SIG-M5 treated with dmso at 0.1 percent for 504 hours (cell line): ENCODE measurements at regions not wholly inside any gene's neighbourhood (a gene's known extent, or its start where the extent isn't known, plus 50 kb on each side); places are given as distances from the start of the nearest gene placed in this dataset.

Source experiments
- DNase-seq: peaks from one replicate; lab custom pipeline; 2025; ENCODE audit not compliant: unreplicated experiment; lab: John Stamatoyannopoulos, UW

GRCh38 chr10:30256084-30256483 is 93.0 kb downstream of the MTPAP start:
- DNase-seq, result no peak

GRCh38 chr10:30254926-30255325 is 94.2 kb downstream of the MTPAP start:
- no peak for DNase-seq

GRCh38 chr10:30248728-30249127 is 100.3 kb downstream of the MTPAP start:
- DNase-seq, result no peak

GRCh38 chr10:30247704-30248103 is 101.4 kb downstream of the MTPAP start:
- peak; percentile 24 for DNase-seq

- no peak for DNase-seq
Observed at GRCh38 chr10:30241422-30242110, 107.5 kb downstream of the MTPAP start.

- no peak for DNase-seq
Observed at GRCh38 chr10:30238836-30239235, 110.2 kb downstream of the MTPAP start.

- DNase-seq, result no peak
Observed at GRCh38 chr10:30233186-30233959, 115.7 kb downstream of the MTPAP start.

- no peak for DNase-seq
Observed at GRCh38 chr10:30231709-30232108, 117.4 kb downstream of the MTPAP start.

GRCh38 chr10:30231071-30231652 is 117.9 kb downstream of the MTPAP start:
- peak; percentile 31 for DNase-seq

- no peak for DNase-seq
Observed at GRCh38 chr10:30229536-30229935, 119.5 kb downstream of the MTPAP start.

- DNase-seq, result no peak
Observed at GRCh38 chr10:30228417-30229036, 120.6 kb downstream of the MTPAP start.

GRCh38 chr10:30227481-30227880 is 121.6 kb downstream of the MTPAP start:
- no peak for DNase-seq

- peak; percentile 81 for DNase-seq
Observed at GRCh38 chr10:30219971-30220751, 128.9 kb downstream of the MTPAP start.

GRCh38 chr10:30216821-30217220 is 132.3 kb downstream of the MTPAP start:
- DNase-seq, result no peak

- DNase-seq, result no peak
Observed at GRCh38 chr10:30215623-30216022, 133.5 kb downstream of the MTPAP start.

GRCh38 chr10:30215141-30215540 is 133.9 kb downstream of the MTPAP start:
- no peak for DNase-seq

GRCh38 chr10:30210296-30210695 is 138.8 kb downstream of the MTPAP start:
- no peak for DNase-seq

GRCh38 chr10:30208330-30208729 is 140.7 kb downstream of the MTPAP start:
- DNase-seq, result no peak

GRCh38 chr10:30207485-30208052 is 141.5 kb downstream of the MTPAP start:
- no peak for DNase-seq

- no peak for DNase-seq
Observed at GRCh38 chr10:30200017-30200415, 140.6 kb upstream of the JCAD start.
